ENCODE measurements at regions not wholly inside any gene's neighbourhood (a gene's known extent, or its start where the extent isn't known, plus 50 kb on each side); places are given as distances from the start of the nearest gene placed in this dataset.

DNA sequence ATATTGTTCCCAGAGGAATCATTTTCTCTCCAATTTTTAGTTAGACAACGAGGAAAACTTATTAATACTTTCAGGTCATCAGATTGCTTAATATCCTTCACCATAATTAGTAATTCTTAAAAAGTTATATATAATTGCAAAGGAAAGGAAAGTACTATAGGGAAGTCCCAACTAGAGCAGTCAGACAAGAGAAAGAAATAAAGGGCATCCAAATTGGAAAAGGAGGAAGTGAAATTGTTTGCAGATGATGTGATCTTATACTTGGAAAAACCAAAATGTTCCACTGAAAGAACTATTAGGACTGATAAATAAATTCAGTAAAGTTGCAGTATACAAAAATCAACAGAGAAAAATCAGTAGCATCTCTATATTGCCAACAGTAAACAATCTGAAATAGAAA lies 223.5 kb upstream of the MEF2C start:
- no peak for ATAC-seq
- intact Hi-C loops (cut with DNase I): no loop called here
- no peak for DNase-seq (ENCODE audit: missing footprints)

DNA sequence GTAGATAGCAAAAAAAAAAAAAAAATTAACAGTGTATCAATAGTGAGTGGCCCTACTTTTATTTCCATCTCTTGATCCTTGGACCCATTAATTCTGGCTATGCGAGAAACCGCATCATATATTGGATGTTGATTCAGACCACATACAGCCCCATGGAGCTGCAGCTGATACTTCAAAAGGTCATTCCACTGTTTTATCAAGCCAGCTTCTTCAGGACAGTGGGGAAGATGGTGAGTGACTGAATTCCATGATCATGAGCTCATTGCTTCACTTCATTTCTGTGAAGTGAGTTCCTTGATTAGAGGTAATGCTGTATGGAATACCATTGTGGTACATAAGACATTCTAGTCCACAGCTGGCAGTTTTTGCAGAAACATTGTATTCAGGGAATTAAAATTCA lies 222.9 kb upstream of the MEF2C start:
- intact Hi-C loops (cut with DNase I): no loop called here
- no peak for DNase-seq (ENCODE audit: missing footprints)
- ATAC-seq: no peak

DNA sequence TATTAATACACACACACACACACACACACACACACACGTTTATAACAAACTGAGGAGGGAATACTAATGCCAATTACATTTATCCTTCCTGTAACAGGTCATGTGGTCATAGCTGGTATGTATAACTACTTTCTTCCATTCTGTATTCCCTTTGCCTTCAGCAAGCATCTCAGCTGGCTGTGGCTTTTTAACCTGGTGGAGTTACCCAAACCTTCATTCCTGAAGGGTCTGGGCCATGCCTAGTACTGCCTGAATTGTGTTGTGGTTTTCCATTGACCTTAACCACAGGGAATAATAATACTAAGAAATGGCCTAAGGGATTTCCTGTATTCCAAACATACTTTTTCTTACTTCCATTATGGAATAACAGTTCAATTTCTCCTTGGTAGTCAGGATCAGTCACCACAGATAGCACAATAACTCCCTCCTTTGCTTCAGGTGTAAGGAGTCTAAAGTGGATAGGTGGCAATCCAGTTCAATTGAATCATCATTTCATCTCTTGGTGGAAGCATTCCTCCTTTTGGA lies 222.2 kb upstream of the MEF2C start:
- intact Hi-C loops (cut with DNase I): no loop called here
- no peak for ATAC-seq
- DNase-seq (ENCODE audit: missing footprints): no peak

DNA sequence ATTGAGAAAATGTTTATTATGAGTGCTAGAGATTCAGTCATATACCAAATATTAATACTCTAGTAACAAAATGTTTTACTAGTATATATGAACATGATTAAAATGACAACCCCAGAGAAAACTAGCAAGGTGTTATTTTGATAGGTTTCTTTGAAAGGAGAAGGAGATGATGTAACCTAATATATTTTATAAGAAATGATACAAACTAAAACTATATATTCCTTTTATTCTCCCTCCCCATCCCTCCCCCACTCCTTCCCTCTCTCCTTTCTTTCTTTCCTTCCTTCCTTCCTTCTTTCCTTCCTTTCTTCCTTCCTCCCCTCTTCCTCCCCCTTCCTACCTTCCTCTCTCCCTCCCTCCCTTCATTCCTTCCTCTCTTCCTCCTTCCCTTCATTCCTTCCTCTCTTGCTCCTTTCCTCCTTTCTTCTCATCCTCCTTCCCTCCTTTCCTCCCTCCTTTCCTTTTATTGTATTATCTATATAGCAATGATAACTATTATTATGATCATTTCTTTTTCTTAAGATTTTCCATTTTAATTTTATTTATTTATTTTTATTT lies 215.3 kb upstream of the MEF2C start:
- intact Hi-C loops (cut with DNase I): no loop called here
- ATAC-seq: no peak

DNA sequence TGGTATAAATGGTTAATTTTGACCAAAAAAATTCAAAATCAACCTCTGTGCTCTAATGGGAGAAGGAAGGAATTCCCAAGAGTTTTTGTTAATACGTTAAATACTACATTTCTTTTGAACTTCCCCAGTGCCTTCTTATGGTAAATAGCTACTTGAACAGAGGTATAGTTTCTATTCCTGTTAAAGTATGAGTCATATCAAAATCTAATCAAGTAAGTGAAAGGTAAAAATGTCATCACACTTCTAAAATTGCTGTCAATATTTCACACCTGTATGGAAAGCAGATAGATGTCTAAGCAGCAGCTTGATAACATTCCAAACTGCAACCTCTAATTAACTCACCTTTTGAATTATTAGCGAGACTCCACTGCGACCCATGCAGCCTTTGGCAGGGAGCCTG lies 214.1 kb upstream of the MEF2C start:
- ATAC-seq (no peak), DNase-seq (ENCODE audit: missing footprints) (no peak)
- intact Hi-C loops (cut with DNase I): no loop called here

More for the DNA sequence above, 215.3 kb upstream of the MEF2C start:
- DNase-seq (ENCODE audit: missing footprints): no peak

DNA sequence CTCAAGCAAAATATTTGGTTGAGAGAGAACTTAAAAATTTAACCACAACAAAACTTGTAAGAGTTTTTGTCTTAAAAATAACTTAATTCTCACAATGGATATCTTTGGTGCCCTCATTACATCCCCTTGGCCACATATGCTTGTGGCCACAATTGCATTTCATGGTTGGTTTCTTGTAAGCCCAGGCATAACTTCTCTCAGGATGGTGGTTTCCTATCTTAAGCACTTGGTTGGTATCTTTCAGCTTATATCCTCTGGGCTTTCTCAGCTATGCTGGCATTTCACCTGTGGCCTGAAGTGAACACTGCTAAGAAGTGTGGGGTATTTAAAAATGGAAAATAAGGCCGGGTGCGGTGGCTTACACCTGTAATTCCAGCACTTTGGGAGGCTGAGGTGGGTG lies 212.4 kb upstream of the MEF2C start:
- ATAC-seq (no peak), DNase-seq (ENCODE audit: missing footprints) (no peak)
- intact Hi-C loops (cut with DNase I): no loop called here

DNA sequence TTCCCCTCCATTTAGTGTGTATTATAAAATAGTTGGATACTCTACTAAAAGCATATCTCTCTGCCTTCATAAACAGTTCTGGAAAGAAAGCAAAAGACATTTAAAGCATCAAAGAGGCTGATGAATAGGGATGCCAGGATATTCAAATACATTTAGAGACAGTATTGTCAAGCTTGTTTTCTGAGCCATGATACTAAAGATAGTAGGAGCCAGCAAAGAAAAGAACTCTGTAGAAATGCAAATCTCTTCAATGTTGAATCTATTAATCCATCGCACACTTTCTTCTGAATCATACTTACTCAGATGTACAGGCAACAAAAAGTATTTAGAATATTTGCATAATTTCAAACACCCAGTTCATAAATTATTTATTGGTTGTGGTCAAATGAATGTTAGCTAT lies 207.1 kb upstream of the MEF2C start:
- DNase-seq (ENCODE audit: missing footprints) (no peak), ATAC-seq (no peak)
- intact Hi-C loops (cut with DNase I): no loop called here

DNA sequence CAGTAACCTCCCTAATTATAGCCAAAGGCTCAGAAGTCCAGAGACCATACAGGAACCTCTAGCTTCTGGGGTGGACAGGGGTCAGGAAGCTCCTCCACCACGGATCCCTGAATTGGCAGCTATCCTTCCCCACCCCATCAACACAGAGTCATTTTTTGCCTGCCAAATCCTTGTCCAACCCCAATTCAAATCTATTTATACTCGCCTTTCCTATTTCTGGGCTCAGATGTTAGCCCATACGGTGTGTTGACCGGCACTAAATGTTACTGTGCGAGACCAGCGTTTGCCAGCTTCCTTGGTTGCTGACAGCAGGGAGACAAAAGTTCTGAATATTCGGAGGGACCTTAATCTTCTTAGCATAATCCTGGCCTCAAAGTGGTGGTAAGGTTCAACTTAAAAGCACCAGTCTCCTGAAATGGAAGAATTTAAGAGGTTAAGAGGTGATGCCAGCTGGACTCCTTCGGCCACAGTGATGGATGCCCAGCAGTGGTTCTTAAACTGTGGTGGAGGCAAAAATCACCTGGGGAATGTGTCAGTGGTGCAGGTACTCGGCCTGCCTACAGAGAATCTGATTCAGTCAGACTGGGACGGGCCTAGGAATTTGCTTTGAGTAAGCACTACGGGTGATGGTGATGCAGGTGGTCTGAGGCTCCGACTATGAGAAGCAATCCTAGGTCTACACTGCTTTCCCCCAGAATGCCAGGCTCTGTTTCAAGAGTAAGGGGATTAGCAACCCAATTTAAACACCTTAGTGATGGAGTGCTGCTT lies 204.8 kb upstream of the MEF2C start:
- no peak for DNase-seq (ENCODE audit: missing footprints)
- peak; percentile 44 for ATAC-seq
- intact Hi-C loops (cut with DNase I): no loop called here

DNA sequence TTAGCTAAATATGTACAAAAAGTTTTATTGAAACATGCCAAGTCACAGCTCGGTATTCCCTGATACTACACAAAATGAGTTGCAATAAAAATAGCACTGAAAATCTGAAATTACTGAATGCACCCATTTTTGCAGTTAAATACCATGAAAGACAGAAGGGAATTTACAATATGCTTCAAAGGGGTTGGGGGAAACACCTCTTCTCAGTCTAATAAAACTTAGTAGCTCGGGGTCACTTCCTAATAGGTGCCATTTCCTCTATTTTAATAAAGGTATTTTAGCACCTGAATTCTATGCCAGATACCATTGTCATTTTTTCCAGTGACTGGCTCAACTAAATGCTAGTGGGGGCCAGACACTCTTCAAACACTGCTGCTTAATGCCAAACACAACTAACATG lies 204.1 kb upstream of the MEF2C start:
- DNase-seq (ENCODE audit: missing footprints) (no peak), ATAC-seq (no peak)
- intact Hi-C loops (cut with DNase I): no loop called here

DNA sequence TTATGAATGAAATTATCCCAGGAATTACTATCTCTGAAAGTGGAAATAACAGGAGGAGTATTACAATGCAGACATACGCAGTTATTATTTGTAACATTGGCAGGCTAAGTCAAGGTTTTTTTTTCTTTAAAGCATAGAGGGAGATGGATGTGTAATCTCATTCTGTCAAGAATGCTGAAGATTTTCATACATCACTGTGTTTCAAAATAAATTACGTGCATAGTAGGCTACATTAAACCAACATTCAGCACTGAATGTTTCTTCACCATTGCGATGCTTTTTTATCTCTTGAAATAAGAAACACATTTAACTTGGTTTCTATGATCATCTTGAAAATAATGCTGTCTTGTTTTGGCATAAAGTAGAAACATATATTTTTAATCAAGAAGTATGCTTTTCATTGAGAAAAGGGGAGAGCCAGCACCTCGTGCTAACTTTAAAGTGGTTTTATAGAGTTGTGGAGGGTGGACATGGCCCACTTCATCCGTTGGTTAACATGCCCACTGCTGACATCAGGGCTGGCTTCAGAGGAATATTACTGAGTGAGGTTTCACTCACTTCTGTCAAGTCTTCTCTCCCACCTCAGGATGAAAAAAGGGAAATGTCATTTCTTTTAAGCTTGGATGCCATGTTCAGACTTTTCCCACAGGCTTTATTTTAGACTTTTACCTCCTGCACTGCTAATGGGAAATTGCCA lies 203.6 kb upstream of the MEF2C start:
- DNase-seq (ENCODE audit: missing footprints) (no peak), ATAC-seq (no peak)
- intact Hi-C loops (cut with DNase I): no loop called here

DNA sequence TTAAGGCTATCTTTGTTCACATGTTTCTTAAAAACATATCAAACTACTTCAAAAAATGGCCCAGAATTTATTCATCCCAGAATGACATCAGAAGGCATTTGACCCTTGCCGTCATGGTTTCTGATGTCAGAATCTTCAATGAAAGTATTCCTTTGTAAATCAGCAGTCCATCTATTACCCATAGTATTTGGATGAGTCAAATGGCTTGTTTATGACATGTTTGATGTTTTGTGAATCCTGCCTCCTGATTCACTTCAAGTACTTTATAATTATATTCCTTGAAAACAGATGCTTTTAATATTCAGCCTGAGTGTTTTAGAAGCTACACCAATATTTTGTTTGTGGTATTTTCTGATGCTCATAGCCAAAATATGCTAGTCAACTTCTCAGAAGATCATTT lies 200.8 kb upstream of the MEF2C start:
- DNase-seq (ENCODE audit: missing footprints): no peak
- no peak for ATAC-seq
- intact Hi-C loops (cut with DNase I): no loop called here

DNA sequence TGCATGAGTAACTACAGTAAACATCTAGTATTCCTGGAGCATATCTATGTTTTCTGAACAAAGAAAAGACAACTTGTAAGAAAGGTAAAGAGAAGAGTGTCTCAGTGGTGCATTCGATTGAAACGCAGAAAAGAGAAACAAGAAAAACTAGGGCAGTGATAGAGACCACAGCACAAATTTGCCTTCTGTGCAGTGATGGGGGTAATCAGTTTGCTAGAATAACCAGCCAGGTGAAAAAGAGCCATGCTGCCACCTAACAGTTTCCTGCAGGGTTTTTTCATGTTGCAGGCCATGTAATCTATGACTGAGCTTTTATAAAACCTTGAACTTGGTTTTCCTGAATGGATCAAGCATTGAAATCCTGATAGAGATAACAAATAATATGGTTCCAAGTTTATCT lies 198.4 kb upstream of the MEF2C start:
- intact Hi-C loops (cut with DNase I): no loop called here
- no peak for ATAC-seq
- DNase-seq (ENCODE audit: missing footprints): no peak

DNA sequence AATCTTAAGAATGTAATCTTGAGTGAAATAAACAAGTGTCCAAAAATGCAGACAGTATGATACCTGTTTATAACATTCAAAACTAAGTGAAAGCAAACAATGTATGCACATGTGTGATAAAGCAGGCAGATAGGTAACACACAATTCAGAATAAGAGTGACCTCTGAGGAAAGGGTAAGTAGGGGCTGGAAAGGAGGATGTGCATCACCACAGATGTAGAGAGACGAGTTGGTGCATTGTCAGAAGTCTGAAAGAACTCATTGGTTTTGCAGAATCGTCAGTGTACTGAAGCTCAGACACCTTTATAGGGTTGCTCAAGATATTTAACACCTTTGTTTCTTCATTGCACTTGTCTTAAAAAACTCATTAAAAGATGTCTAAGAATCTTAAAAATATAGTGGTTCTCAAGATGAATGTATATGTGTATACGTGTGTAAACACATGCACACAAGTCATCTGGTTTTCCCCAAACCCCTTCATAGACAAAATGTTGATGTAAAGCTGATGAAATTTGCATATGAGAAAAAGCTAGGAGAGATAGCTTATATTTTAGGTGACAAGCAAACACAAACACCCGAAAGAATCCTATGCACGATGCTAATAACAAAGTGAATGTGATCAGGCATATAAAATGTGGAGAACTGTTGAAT lies 197.6 kb upstream of the MEF2C start:
- intact Hi-C loops (cut with DNase I): no loop called here
- no peak for ATAC-seq
- no peak for DNase-seq (ENCODE audit: missing footprints)

DNA sequence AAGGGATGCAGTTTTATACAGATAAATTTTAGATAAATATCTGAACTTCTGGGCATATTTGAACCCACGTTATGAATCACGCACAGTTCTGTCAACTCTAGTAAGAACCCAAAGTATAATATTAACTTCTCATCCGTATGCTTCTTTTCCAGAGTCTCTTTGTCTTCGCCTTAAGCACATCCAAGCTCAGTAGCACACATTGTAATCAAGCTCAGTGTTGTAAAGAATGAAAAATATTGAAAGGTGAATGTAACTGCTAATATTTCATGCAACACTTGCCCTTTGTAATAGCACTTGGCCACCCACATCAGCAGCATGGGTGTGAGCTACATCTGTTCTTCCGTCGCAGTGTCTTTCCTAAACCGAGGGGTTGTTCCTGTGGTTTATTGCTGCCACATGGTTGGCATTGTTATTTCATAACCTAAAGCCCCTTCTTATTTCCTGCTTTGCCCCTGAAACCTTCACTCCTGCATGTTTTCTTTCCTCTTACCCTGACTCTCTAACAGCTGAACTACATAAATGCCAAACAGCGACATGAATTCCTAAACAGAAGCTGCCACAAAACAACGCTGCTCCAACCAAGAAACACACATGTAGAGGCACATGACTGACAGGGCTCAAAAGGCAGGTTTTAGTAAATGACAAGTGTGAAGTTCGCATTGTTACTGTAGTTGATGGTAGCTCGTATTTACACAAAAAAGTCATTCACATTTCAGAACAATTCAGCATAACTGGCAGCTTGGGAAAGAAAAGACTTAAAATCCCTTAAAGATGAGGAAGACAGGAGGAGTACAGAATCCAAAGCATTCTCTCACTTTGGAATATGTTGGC lies 190.1 kb upstream of the MEF2C start:
- ATAC-seq (no peak), DNase-seq (ENCODE audit: missing footprints) (no peak)
- intact Hi-C loops (cut with DNase I): no loop called here

DNA sequence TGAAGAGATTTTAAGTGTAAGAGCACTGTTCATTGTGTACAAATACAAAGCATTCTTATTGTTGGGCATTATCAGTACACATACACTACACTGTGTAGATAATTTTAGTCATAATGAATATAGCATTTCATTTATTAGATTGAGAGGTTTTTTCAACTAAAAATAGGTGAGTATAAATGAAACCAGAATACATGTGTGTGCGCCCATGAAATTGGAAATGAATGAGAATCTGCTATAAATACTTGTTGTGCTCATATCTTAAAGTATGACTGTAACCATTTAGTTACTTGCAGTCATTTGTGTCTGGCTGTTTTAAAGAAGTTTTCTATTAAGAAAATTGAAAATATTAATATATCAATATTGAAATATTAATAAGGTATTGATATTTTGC lies 189.0 kb upstream of the MEF2C start:
- DNase-seq (ENCODE audit: missing footprints) (no peak), ATAC-seq (no peak)
- intact Hi-C loops (cut with DNase I): no loop called here

DNA sequence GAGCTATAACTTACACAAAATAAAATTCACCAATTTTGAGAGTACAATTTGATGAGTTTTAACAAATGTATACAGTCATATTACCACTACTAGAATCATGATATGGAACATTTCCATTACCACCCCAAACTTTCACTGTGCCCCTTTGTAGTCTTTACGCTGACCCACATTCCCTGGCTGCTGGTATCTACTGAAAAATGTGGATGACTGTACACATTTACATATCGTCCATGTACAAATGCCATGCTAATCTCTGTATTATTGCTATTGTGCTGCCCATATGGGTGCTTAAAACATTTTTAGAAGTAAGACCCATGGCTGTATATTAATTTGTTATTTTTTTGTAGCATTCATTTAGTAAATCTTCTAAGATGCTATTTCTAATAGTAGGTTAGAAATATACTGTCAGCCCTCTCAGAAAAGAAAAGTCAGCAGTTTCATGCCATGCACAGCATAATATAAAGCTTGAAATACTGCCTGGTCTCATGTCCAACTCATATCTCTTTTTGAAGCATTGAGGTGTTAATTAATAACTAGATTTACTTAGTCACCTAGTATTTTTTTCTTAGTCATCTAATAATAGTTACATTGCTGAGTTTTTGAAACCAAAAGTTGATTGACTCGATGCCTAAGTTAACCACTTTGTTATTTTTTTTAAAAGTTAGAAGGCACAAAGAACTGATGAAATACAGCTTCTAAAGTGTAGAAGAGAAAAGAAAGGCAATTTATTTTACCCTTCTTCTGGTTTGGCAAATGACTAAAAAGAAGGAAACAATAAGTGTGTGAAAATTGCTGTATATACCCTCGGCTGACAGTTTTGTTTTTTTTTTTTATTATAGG lies 188.3 kb upstream of the MEF2C start:
- intact Hi-C loops (cut with DNase I): no loop called here
- no peak for ATAC-seq

DNA sequence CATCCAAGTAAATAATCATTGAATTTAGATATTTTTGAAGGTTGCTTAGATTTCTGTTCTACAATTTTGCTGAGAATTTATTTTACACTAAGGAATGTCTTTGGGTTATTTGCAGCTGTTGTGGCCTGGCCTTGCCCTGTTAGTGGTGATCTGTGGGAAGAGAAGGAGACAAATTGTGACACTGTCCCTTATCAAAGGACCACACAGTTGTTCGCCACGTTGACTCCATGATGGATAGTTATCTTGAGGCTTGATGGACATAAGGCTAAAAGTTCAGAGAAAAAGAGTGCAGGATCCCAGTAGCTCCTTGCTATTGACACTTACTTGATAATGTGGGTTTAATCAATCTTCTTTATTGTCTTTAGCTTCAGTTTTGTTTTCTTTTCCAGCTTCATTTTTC lies 186.6 kb upstream of the MEF2C start:
- DNase-seq (ENCODE audit: missing footprints) (no peak), ATAC-seq (no peak)
- intact Hi-C loops (cut with DNase I): no loop called here

More for the DNA sequence above, 188.3 kb upstream of the MEF2C start:
- DNase-seq (ENCODE audit: missing footprints): no peak

DNA sequence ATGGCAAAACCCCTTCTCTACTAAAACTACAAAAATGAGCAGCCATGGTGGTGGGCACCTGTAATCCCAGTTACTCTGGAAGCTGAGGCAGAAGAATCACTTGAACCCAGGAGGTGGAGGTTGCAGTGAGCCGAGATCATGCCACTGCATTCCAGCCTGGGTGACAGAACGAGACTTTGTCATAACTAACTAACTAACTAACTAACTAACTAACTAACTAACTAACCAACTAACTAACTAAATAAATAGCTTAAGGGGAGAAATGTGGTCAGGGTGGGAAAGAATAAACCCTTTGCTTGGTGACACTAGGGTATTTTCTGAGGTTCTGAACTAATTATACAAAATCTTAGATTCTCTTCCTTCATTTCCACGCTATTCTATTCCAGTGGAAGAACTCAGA lies 184.4 kb upstream of the MEF2C start:
- ATAC-seq (no peak), DNase-seq (ENCODE audit: missing footprints) (no peak)
- intact Hi-C loops (cut with DNase I): no loop called here

Measured in Right ventricle myocardium inferior (tissue), 1 donor.